NT2/D1 (cell line): ENCODE measurements at regions not wholly inside any gene's neighbourhood (a gene's known extent, or its start where the extent isn't known, plus 50 kb on each side); places are given as distances from the start of the nearest gene placed in this dataset.

Source experiments
- DNase-seq: peaks from one replicate; pipeline ENCODE4 v3.0.0-alpha.2; 2011; ENCODE audit warnings: low read depth, low spot score
- H3K27me3 ChIP-seq: 2 replicates; pipeline ENCODE4 v1.6.0; 2011; ENCODE audit warnings: mild to moderate bottlenecking; ENCODE audit not compliant: insufficient read length, insufficient read depth
- H3K36me3 ChIP-seq: 2 replicates; pipeline ENCODE4 v1.6.1; 2011; ENCODE audit warnings: mild to moderate bottlenecking, low read length, mixed read lengths; ENCODE audit not compliant: insufficient read depth, insufficient read length
- H3K4me1 ChIP-seq: 2 replicates; pipeline ENCODE4 v1.5.1; 2011; ENCODE audit not compliant: insufficient read depth, insufficient read length
- H3K4me3 ChIP-seq: 2 replicates; pipeline ENCODE4 v1.5.1; 2011; ENCODE audit warnings: low read depth; ENCODE audit not compliant: insufficient read length
- H3K9ac ChIP-seq: 2 replicates; pipeline ENCODE4 v1.6.0; 2011; ENCODE audit warnings: low read depth; ENCODE audit not compliant: insufficient read length
- H3K9me3 ChIP-seq: 2 replicates; pipeline ENCODE4 v1.5.1; 2011; ENCODE audit warnings: mild to moderate bottlenecking, low read length; ENCODE audit not compliant: insufficient read depth
- SUZ12 ChIP-seq: IDR thresholded peaks from 2 replicates; pipeline ENCODE4 v1.6.1; 2011; ENCODE audit not compliant: insufficient read length, insufficient read depth; ENCODE audit errors: extremely low read depth
- YY1 ChIP-seq: IDR thresholded peaks from 2 replicates; pipeline ENCODE4 v1.6.1; 2011; ENCODE audit not compliant: insufficient read length, insufficient read depth
- ZNF274 ChIP-seq: IDR thresholded peaks from 2 replicates; pipeline ENCODE4 v1.6.1; 2011; ENCODE audit warnings: mild to moderate bottlenecking, low read depth, low read length

- H3K36me3 ChIP-seq, result no peaks in the 10 kb centered on the region
- no peak overlapping the region for H3K4me3 ChIP-seq
- TF ChIP-seq YY1, result no peak
- TF ChIP-seq ZNF274, result no peak
- TF ChIP-seq SUZ12, result no peak
- peaks cover 7% of the 10 kb centered on the region for H3K4me1 ChIP-seq
- H3K27me3 ChIP-seq, result peaks cover 4% of the 10 kb centered on the region
- no peak for DNase-seq
- no peak overlapping the region for H3K9ac ChIP-seq
- H3K9me3 ChIP-seq, result 0 out of 2 replicates have a peak, but pooled peaks cover under 1% of the 10 kb centered on the region
Measured at GRCh38 chr17:72033334-72033733, 87.5 kb upstream of the SOX9 start.

GRCh38 chr17:72034000-72034399, 86.8 kb upstream of the SOX9 start:
- TF ChIP-seq SUZ12 (no peak), YY1 (no peak), ZNF274 (no peak)
- Histone ChIP-seq H3K36me3 (no peaks in the 10 kb centered on the region), H3K27me3 (no peaks in the 10 kb centered on the region), H3K9me3 (0 out of 2 replicates have a peak, but pooled peaks cover 4% of the 10 kb centered on the region), H3K4me3 (no peak overlapping the region), H3K4me1 (peaks cover 7% of the 10 kb centered on the region), H3K9ac (no peak overlapping the region)
- no peak for DNase-seq

GRCh38 chr17:72038427-72038826, 82.4 kb upstream of the SOX9 start:
- DNase-seq, result no peak
- Histone ChIP-seq H3K4me3 (no peak overlapping the region), H3K9me3 (0 out of 2 replicates have a peak, but pooled peaks cover 4% of the 10 kb centered on the region), H3K36me3 (no peaks in the 10 kb centered on the region), H3K4me1 (no peaks in the 10 kb centered on the region), H3K27me3 (no peaks in the 10 kb centered on the region), H3K9ac (no peak overlapping the region)
- no peak for TF ChIP-seq SUZ12
- TF ChIP-seq ZNF274, result no peak
- no peak for TF ChIP-seq YY1

- Histone ChIP-seq H3K4me1 (no peaks in the 10 kb centered on the region), H3K4me3 (no peak overlapping the region), H3K9ac (no peak overlapping the region), H3K36me3 (no peaks in the 10 kb centered on the region), H3K9me3 (0 out of 2 replicates have a peak, but pooled peaks cover 4% of the 10 kb centered on the region), H3K27me3 (no peaks in the 10 kb centered on the region)
- DNase-seq, result no peak
- TF ChIP-seq ZNF274, result no peak
- no peak for TF ChIP-seq SUZ12
- TF ChIP-seq YY1, result no peak
Measured at GRCh38 chr17:72039490-72039889, 81.3 kb upstream of the SOX9 start.

- H3K4me1 ChIP-seq, result no peaks in the 10 kb centered on the region
- H3K9me3 ChIP-seq, result no peaks in the 10 kb centered on the region
- no peak for DNase-seq
- H3K4me3 ChIP-seq, result no peak overlapping the region
- no peaks in the 10 kb centered on the region for H3K36me3 ChIP-seq
- no peaks in the 10 kb centered on the region for H3K27me3 ChIP-seq
- no peak for TF ChIP-seq SUZ12
- TF ChIP-seq YY1, result no peak
- TF ChIP-seq ZNF274, result no peak
- no peak overlapping the region for H3K9ac ChIP-seq
Measured at GRCh38 chr17:72046178-72046577, 74.6 kb upstream of the SOX9 start.

GRCh38 chr17:72046643-72047612, 73.9 kb upstream of the SOX9 start:
- Histone ChIP-seq H3K4me3 (no peak overlapping the region), H3K27me3 (no peaks in the 10 kb centered on the region), H3K9me3 (no peaks in the 10 kb centered on the region), H3K36me3 (no peaks in the 10 kb centered on the region), H3K9ac (no peak overlapping the region), H3K4me1 (no peaks in the 10 kb centered on the region)
- no peak for DNase-seq
- TF ChIP-seq YY1, result no peak
- no peak for TF ChIP-seq ZNF274
- no peak for TF ChIP-seq SUZ12

- Histone ChIP-seq H3K4me3 (no peak overlapping the region), H3K27me3 (no peaks in the 10 kb centered on the region), H3K9me3 (no peaks in the 10 kb centered on the region), H3K4me1 (no peaks in the 10 kb centered on the region), H3K9ac (no peak overlapping the region), H3K36me3 (no peaks in the 10 kb centered on the region)
- no peak for DNase-seq
- TF ChIP-seq YY1, result no peak
- no peak for TF ChIP-seq SUZ12
- no peak for TF ChIP-seq ZNF274
Measured at GRCh38 chr17:72049914-72050313, 70.9 kb upstream of the SOX9 start.
